HEK293T (cell line): ENCODE measurements at regions not wholly inside any gene's neighbourhood (a gene's known extent, or its start where the extent isn't known, plus 50 kb on each side); places are given as distances from the start of the nearest gene placed in this dataset.

Source experiments
- ARNT ChIP-seq: fragments of 450-650 bp; IDR thresholded peaks from 2 replicates; pipeline ENCODE4 v1.6.1; 2017; ENCODE audit warnings: mild to moderate bottlenecking
- BHLHE40 ChIP-seq: fragments of 450-650 bp; IDR thresholded peaks from 2 replicates; pipeline ENCODE4 v1.6.1; 2016; ENCODE audit warnings: mild to moderate bottlenecking, moderate library complexity, borderline replicate concordance
- ELF4 ChIP-seq: fragments of 450-650 bp; IDR thresholded peaks from 2 replicates; pipeline ENCODE4 v1.6.1; 2017; ENCODE audit warnings: antibody characterized with exemption
- SP1 ChIP-seq: fragments of 450-650 bp; IDR thresholded peaks from 2 replicates; pipeline ENCODE4 v1.6.1; 2017
- SUZ12 ChIP-seq: fragments of 450-650 bp; IDR thresholded peaks from 2 replicates; pipeline ENCODE4 v1.6.1; 2016; ENCODE audit warnings: mild to moderate bottlenecking
- TARDBP ChIP-seq: fragments of 450-650 bp; IDR thresholded peaks from 2 replicates; pipeline ENCODE4 v1.6.1; 2016

DNA sequence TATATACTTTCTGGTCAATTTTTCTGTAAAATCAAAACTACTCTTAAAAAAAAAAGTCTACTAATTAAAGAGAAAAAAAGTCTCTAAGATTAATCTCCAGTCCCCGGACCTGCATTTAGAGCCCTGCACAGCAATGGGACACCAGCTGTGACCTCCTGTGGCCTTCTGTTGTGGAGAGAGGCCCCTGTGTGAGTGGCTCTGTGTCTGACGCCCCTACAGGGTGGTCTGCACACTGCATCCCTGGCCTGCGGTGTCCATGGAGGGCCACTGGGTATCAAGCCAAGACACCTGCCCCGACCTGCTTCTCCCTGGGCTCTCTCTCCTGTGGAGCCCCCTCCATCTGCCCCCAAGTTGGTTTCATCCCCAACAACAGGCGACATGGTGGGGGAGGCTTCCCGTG, 248.0 kb upstream of the DIO3 start:
- TF ChIP-seq SP1 (no peak), SUZ12 (no peak), TARDBP (no peak), ELF4 (no peak), BHLHE40 (no peak), ARNT (no peak)
